IMR-90 (cell line): ENCODE measurements at regions not wholly inside any gene's neighbourhood (a gene's known extent, or its start where the extent isn't known, plus 50 kb on each side); places are given as distances from the start of the nearest gene placed in this dataset.

Source experiments
- CEBPB ChIP-seq: IDR thresholded peaks from 2 replicates; pipeline ENCODE4 v1.6.1; 2012; ENCODE audit warnings: low read depth, low read length, improper control_type of control experiment
- CHD1 ChIP-seq: IDR thresholded peaks from 2 replicates; pipeline ENCODE4 v1.6.1; 2012; ENCODE audit warnings: low read depth, low read length, improper control_type of control experiment
- FOS ChIP-seq: fragments of 150-350 bp; IDR thresholded peaks from 2 replicates; pipeline ENCODE4 v1.6.1; 2016; ENCODE audit warnings: low read depth, low read length
- MAZ ChIP-seq: IDR thresholded peaks from 2 replicates; pipeline ENCODE4 v1.6.1; 2012; ENCODE audit warnings: low read depth, mild to moderate bottlenecking, low read length, improper control_type of control experiment, moderate library complexity, borderline replicate concordance
- MXI1 ChIP-seq: IDR thresholded peaks from 2 replicates; pipeline ENCODE4 v1.6.1; 2012; ENCODE audit warnings: low read depth, mild to moderate bottlenecking, low read length, moderate library complexity, borderline replicate concordance
- NFE2L2 ChIP-seq: fragments of 150-350 bp; IDR thresholded peaks from 2 replicates; pipeline ENCODE4 v1.6.1; 2016; ENCODE audit warnings: low read depth, mild to moderate bottlenecking, low read length
- POLR2A ChIP-seq: IDR thresholded peaks from 2 replicates; pipeline ENCODE4 v1.6.1; 2012; ENCODE audit warnings: mild to moderate bottlenecking, low read depth, low read length
- RAD21 ChIP-seq: IDR thresholded peaks from 2 replicates; pipeline ENCODE4 v1.6.1; 2012; ENCODE audit warnings: low read length, improper control_type of control experiment
- RCOR1 ChIP-seq: IDR thresholded peaks from 2 replicates; pipeline ENCODE4 v1.6.1; 2012; ENCODE audit warnings: mild to moderate bottlenecking, low read length, improper control_type of control experiment; ENCODE audit not compliant: insufficient replicate concordance
- SMC3 ChIP-seq: fragments of 150-350 bp; IDR thresholded peaks from 2 replicates; pipeline ENCODE4 v1.6.1; 2016; ENCODE audit warnings: low read depth, mild to moderate bottlenecking, antibody characterized with exemption, low read length, moderate library complexity
- USF2 ChIP-seq: fragments of 150-350 bp; IDR thresholded peaks from 2 replicates; pipeline ENCODE4 v1.6.1; 2017; ENCODE audit warnings: mild to moderate bottlenecking, antibody characterized with exemption, low read length, low read depth
- TF ChIP-seq, protein P1 (sequence below): conservative IDR thresholded peaks from 2 replicates; pipeline ENCODE4 v1.5.1; 2012; ENCODE audit warnings: mild to moderate bottlenecking, low read depth, low read length, improper control_type of control experiment
- TF ChIP-seq, protein P2 (sequence below): fragments of 150-350 bp; IDR thresholded peaks from 2 replicates; pipeline ENCODE4 v1.6.1; 2016; ENCODE audit warnings: low read depth, mild to moderate bottlenecking, low read length, moderate library complexity, borderline replicate concordance

GRCh38 chr22:40094485-40094884 is 83.2 kb upstream of the TNRC6B start:
- TF ChIP-seq, protein P1, sequence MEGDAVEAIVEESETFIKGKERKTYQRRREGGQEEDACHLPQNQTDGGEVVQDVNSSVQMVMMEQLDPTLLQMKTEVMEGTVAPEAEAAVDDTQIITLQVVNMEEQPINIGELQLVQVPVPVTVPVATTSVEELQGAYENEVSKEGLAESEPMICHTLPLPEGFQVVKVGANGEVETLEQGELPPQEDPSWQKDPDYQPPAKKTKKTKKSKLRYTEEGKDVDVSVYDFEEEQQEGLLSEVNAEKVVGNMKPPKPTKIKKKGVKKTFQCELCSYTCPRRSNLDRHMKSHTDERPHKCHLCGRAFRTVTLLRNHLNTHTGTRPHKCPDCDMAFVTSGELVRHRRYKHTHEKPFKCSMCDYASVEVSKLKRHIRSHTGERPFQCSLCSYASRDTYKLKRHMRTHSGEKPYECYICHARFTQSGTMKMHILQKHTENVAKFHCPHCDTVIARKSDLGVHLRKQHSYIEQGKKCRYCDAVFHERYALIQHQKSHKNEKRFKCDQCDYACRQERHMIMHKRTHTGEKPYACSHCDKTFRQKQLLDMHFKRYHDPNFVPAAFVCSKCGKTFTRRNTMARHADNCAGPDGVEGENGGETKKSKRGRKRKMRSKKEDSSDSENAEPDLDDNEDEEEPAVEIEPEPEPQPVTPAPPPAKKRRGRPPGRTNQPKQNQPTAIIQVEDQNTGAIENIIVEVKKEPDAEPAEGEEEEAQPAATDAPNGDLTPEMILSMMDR, result no peak
- TF ChIP-seq CEBPB (no peak), POLR2A (no peak), RAD21 (no peak), FOS (no peak), MXI1 (no peak), MAZ (no peak), USF2 (no peak), SMC3 (no peak), RCOR1 (no peak), NFE2L2 (no peak), CHD1 (no peak)
- TF ChIP-seq, protein P2, sequence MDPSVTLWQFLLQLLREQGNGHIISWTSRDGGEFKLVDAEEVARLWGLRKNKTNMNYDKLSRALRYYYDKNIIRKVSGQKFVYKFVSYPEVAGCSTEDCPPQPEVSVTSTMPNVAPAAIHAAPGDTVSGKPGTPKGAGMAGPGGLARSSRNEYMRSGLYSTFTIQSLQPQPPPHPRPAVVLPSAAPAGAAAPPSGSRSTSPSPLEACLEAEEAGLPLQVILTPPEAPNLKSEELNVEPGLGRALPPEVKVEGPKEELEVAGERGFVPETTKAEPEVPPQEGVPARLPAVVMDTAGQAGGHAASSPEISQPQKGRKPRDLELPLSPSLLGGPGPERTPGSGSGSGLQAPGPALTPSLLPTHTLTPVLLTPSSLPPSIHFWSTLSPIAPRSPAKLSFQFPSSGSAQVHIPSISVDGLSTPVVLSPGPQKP, result no peak
